Gastrocnemius medialis (tissue), 4 donors: ENCODE measurements at regions not wholly inside any gene's neighbourhood (a gene's known extent, or its start where the extent isn't known, plus 50 kb on each side); places are given as distances from the start of the nearest gene placed in this dataset.

ENCODE experiments used
- ATAC-seq, 2 donors: fragments of 150-250 bp; one replicate each; pipeline ENCODE4 v1.9.1; 2016
- DNase-seq, 2 donors: peaks; one replicate each; pipeline ENCODE4 v3.0.0-alpha.2; 2019
- H3K27ac ChIP-seq, 4 donors: fragments of 200-600 bp; sonication (generic); 1 replicate in 1 of 4; 2 replicates in 3 of 4; pipeline ENCODE4 v1.5.1; 2016 to 2018; ENCODE audit warnings: mild to moderate bottlenecking in 2 of 4, moderate library complexity in 1 of 4
- H3K27me3 ChIP-seq, 3 donors: fragments of 200-600 bp; sonication (generic) in 2 of 3; 1 replicate in 1 of 3; 2 replicates in 2 of 3; pipeline versions ENCODE4 v1.5.1 to v1.6.0; 2016 to 2019; ENCODE audit warnings: mild to moderate bottlenecking in 1 of 3, moderate library complexity in 1 of 3
- H3K36me3 ChIP-seq, 2 donors: fragments of 200-600 bp; sonication (generic) in 1 of 2; one replicate each; pipeline ENCODE4 v1.5.1; 2017 to 2018
- H3K4me1 ChIP-seq, 2 donors: fragments of 200-600 bp; sonication (generic) in 1 of 2; one replicate each; pipeline ENCODE4 v1.5.1; 2016 to 2017; ENCODE audit warnings: mild to moderate bottlenecking in 2 of 2
- H3K4me3 ChIP-seq, 4 donors: fragments of 200-600 bp; sonication (generic) in 3 of 4; 1 replicate in 1 of 4; 2 replicates in 3 of 4; pipeline ENCODE4 v1.5.1; 2016 to 2019; ENCODE audit warnings: mild to moderate bottlenecking in 2 of 4
- H3K9me3 ChIP-seq, 3 donors: fragments of 200-600 bp; sonication (generic) in 2 of 3; 1 replicate in 1 of 3; 2 replicates in 2 of 3; pipeline ENCODE4 v1.5.1; 2016 to 2019
- CTCF ChIP-seq, 5 experiments: fragments of 450-650 bp in 3 of 5; fragments of 200-600 bp in 2 of 5; sonication (generic) in 2 of 5; IDR thresholded peaks in 4 of 5; conservative IDR thresholded peaks in 1 of 5; 1 replicate in 4 of 5; 2 replicates in 1 of 5; pipeline ENCODE4 v1.5.1; 2016 to 2019; ENCODE audit warnings: antibody characterized with exemption in 5 of 5, mild to moderate bottlenecking in 3 of 5, moderate library complexity in 3 of 5
- POLR2A ChIP-seq, 2 donors: fragments of 450-650 bp; IDR thresholded peaks; one replicate each; pipeline ENCODE4 v1.6.1; 2017; ENCODE audit warnings: antibody characterized with exemption in 2 of 2, mild to moderate bottlenecking in 2 of 2, moderate library complexity in 2 of 2
- in situ Hi-C, 4 donors: fragments of 200-750 bp; cut with MboI; loops; one replicate each; pipeline versions ENCODE4 v1.15.0 to v1.8.0; 2017; ENCODE audit warnings: low sequenced_read_pairs in 4 of 4
- intact Hi-C: fragments of 100-400 bp; cut with DNase I; formaldehyde crosslinking; loops from one replicate; pipeline ENCODE4 v1.15.1; 2023; ENCODE audit warnings: low total_unique reads

DNA sequence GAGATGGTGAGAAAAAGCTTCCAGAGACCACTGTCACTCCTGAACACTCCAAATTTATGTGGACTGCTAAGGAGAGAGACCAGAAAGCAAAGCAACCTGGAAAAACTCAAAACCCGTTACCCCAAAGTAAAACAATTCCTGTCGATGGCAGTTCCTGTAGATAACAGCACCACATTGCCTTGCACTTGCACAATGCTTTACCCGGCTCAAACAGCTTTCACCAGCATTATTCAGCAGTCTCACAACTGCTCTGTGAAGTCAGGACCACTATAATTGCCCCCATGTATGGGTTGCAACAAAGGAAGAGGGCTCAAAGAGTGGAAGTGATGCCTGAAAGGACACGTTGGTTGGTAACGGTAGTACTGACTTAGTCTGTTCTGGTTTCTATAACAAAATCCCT, 234.8 kb downstream of the BCOR start:
- no peaks in the 10 kb centered on the region for H3K4me1 ChIP-seq
- H3K27me3 ChIP-seq: peaks cover 0 to 4% (median 0%) of the 10 kb centered on the region in 3 donors
- TF ChIP-seq POLR2A (IDR thresholded peaks at IDR 0.05) (no peak), CTCF (IDR thresholded peaks at IDR 0.05 in 4 of 5, conservative IDR thresholded peaks at IDR 0.05 in 1 of 5) (no peak)
- DNase-seq: no peak
- no peak for ATAC-seq
- intact Hi-C loops (no loop called here), in situ Hi-C loops (no loop called here)
- H3K36me3 ChIP-seq: no peaks in the 10 kb centered on the region
- no peak overlapping the region for H3K27ac ChIP-seq
- no peak overlapping the region for H3K4me3 ChIP-seq
- H3K9me3 ChIP-seq: no peaks in the 10 kb centered on the region

GRCh38 chrX:39866229-39866628, 231.5 kb downstream of the BCOR start:
- in situ Hi-C loops (no loop called here), intact Hi-C loops (no loop called here)

GRCh38 chrX:39869846-39870601, 227.7 kb downstream of the BCOR start:
- TF ChIP-seq CTCF (IDR thresholded peaks at IDR 0.05 in 4 of 5, conservative IDR thresholded peaks at IDR 0.05 in 1 of 5) (no peak), POLR2A (IDR thresholded peaks at IDR 0.05) (no peak)
- ATAC-seq (no peak), DNase-seq (no peak)
- no peaks in the 10 kb centered on the region for H3K27me3 ChIP-seq
- H3K9me3 ChIP-seq: no peaks in the 10 kb centered on the region
- H3K27ac ChIP-seq: no peak overlapping the region
- no peak overlapping the region for H3K4me3 ChIP-seq
- no peaks in the 10 kb centered on the region for H3K4me1 ChIP-seq
- intact Hi-C loops: no loop called here
- H3K36me3 ChIP-seq: no peaks in the 10 kb centered on the region
- in situ Hi-C loops: no loop called here

More at GRCh38 chrX:39866229-39866628, 231.5 kb downstream of the BCOR start:
- Histone ChIP-seq H3K4me3 (no peak overlapping the region), H3K9me3 (no peaks in the 10 kb centered on the region), H3K27me3 (peaks cover 0 to 4% (median 0%) of the 10 kb centered on the region in 3 donors), H3K36me3 (no peaks in the 10 kb centered on the region), H3K4me1 (no peaks in the 10 kb centered on the region), H3K27ac (no peak overlapping the region)
- no peak for DNase-seq
- no peak for ATAC-seq
- TF ChIP-seq POLR2A (IDR thresholded peaks at IDR 0.05) (no peak), CTCF (IDR thresholded peaks at IDR 0.05 in 4 of 5, conservative IDR thresholded peaks at IDR 0.05 in 1 of 5) (no peak)

GRCh38 chrX:39871648-39872047, 226.1 kb downstream of the BCOR start:
- TF ChIP-seq POLR2A (IDR thresholded peaks at IDR 0.05): no peak
- TF ChIP-seq CTCF (IDR thresholded peaks at IDR 0.05 in 4 of 5, conservative IDR thresholded peaks at IDR 0.05 in 1 of 5): no peak
- in situ Hi-C loops (no loop called here), intact Hi-C loops (no loop called here)
- Histone ChIP-seq H3K36me3 (no peaks in the 10 kb centered on the region), H3K27me3 (no peaks in the 10 kb centered on the region), H3K9me3 (no peaks in the 10 kb centered on the region), H3K4me3 (no peak overlapping the region), H3K4me1 (no peaks in the 10 kb centered on the region), H3K27ac (no peak overlapping the region)
- DNase-seq (no peak), ATAC-seq (no peak)

DNA sequence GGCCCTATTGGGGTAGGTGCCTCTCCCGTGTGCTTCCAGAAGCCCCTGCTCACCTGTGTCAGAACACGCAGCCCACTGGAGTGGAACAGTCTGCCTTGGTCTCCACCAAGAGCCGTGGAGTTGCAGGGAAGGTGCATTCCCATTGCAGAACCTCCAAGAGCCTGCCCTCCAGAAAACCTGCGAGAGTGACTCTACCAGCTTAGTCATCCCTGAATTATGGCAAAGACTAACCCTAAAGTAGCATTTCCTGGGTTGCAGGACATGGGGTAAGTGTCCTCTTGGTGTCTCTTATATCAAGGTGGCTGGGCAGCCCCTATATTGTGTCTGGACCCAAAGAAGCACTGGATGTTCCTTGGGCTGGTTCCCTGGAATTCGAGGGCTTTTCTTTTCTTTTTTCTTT, 224.6 kb downstream of the BCOR start:
- ATAC-seq (no peak), DNase-seq (no peak)
- intact Hi-C loops (no loop called here), in situ Hi-C loops (no loop called here)
- Histone ChIP-seq H3K27ac (no peak overlapping the region), H3K9me3 (no peaks in the 10 kb centered on the region), H3K27me3 (no peaks in the 10 kb centered on the region), H3K36me3 (no peaks in the 10 kb centered on the region), H3K4me1 (no peaks in the 10 kb centered on the region), H3K4me3 (no peak overlapping the region)
- TF ChIP-seq CTCF (IDR thresholded peaks at IDR 0.05 in 4 of 5, conservative IDR thresholded peaks at IDR 0.05 in 1 of 5): no peak
- no peak for TF ChIP-seq POLR2A (IDR thresholded peaks at IDR 0.05)
